Loucy (cell line): ENCODE measurements at regions not wholly inside any gene's neighbourhood (a gene's known extent, or its start where the extent isn't known, plus 50 kb on each side); places are given as distances from the start of the nearest gene placed in this dataset.

Experiments used
- H2AFZ ChIP-seq: fragments of 200-600 bp; sonication (generic); 2 replicates; pipeline ENCODE4 v1.6.0; 2016; ENCODE audit warnings: antibody characterized with exemption, mild to moderate bottlenecking, low read length, moderate library complexity
- H3F3A ChIP-seq: fragments of 200-600 bp; 2 replicates; pipeline ENCODE4 v1.6.0; 2016; ENCODE audit warnings: antibody characterized with exemption, low read depth, mild to moderate bottlenecking
- H3K27me3 ChIP-seq: fragments of 200-600 bp; sonication (generic); 2 replicates; pipeline ENCODE4 v1.6.1; 2014; ENCODE audit warnings: low read length, mild to moderate bottlenecking; ENCODE audit not compliant: insufficient read depth, poor library complexity, severe bottlenecking
- H3K36me3 ChIP-seq: fragments of 200-600 bp; sonication (generic); 2 replicates; pipeline ENCODE4 v1.6.1; 2016; ENCODE audit warnings: low read length; ENCODE audit not compliant: insufficient read depth
- H3K4me1 ChIP-seq: fragments of 200-600 bp; sonication (generic); 2 replicates; pipeline ENCODE4 v1.5.1; 2014; ENCODE audit warnings: low read length, mild to moderate bottlenecking; ENCODE audit not compliant: insufficient read depth, poor library complexity, severe bottlenecking
- H3K4me2 ChIP-seq: fragments of 200-600 bp; sonication (generic); 2 replicates; pipeline ENCODE4 v1.6.0; 2014; ENCODE audit warnings: antibody characterized with exemption, low read length, low read depth, mild to moderate bottlenecking; ENCODE audit not compliant: poor library complexity, severe bottlenecking
- H3K4me3 ChIP-seq: fragments of 200-600 bp; sonication (generic); 2 replicates; pipeline ENCODE4 v1.5.1; 2014; ENCODE audit warnings: low read length, mild to moderate bottlenecking, mixed read lengths; ENCODE audit not compliant: poor library complexity, severe bottlenecking
- H3K79me2 ChIP-seq: fragments of 200-600 bp; sonication (generic); 2 replicates; pipeline ENCODE4 v1.6.1; 2014; ENCODE audit warnings: low read length; ENCODE audit not compliant: insufficient read depth
- H3K9ac ChIP-seq: fragments of 200-600 bp; sonication (generic); 2 replicates; pipeline ENCODE4 v1.6.0; 2014; ENCODE audit warnings: mild to moderate bottlenecking, low read depth, low read length, moderate library complexity; ENCODE audit not compliant: poor library complexity, severe bottlenecking
- H3K9me2 ChIP-seq: fragments of 200-600 bp; sonication (generic); replicated peaks from 2 replicates; pipeline ENCODE4 v1.6.1; 2016; ENCODE audit warnings: low read depth, low read length, mixed read lengths
- H3K9me3 ChIP-seq: fragments of 200-600 bp; sonication (generic); 2 replicates; pipeline ENCODE4 v1.6.1; 2014; ENCODE audit warnings: mild to moderate bottlenecking, antibody characterized with exemption, low read length, low read depth; ENCODE audit not compliant: insufficient read depth
- H4K20me1 ChIP-seq: fragments of 200-600 bp; sonication (generic); 2 replicates; pipeline ENCODE4 v1.6.0; 2014; ENCODE audit warnings: antibody characterized with exemption, low read length, mild to moderate bottlenecking; ENCODE audit not compliant: insufficient read depth, poor library complexity, severe bottlenecking
- CTCF ChIP-seq: fragments of 200-600 bp; sonication (generic); conservative IDR thresholded peaks from 2 replicates; pipeline ENCODE4 v1.5.1; 2014; ENCODE audit warnings: mild to moderate bottlenecking, antibody characterized with exemption, low read length
- EZH2phosphoT487 ChIP-seq: fragments of 200-600 bp; IDR thresholded peaks from 2 replicates; pipeline ENCODE4 v1.6.1; 2018; ENCODE audit warnings: antibody characterized with exemption, mild to moderate bottlenecking, moderate library complexity, borderline replicate concordance

- no peaks in the 10 kb centered on the region for H3K4me1 ChIP-seq
- no peaks in the 10 kb centered on the region; the same call in 1 of the 2 replicates for H3K9me3 ChIP-seq
- H3F3A ChIP-seq: no peaks in the 10 kb centered on the region
- no peaks in the 10 kb centered on the region for H3K79me2 ChIP-seq
- no peak overlapping the region for H3K4me2 ChIP-seq
- H3K27me3 ChIP-seq: no peaks in the 10 kb centered on the region
- TF ChIP-seq CTCF (no peak), EZH2phosphoT487 (no peak)
- H3K4me3 ChIP-seq: no peak overlapping the region
- no peak overlapping the region for H3K9ac ChIP-seq
- H3K9me2 ChIP-seq: no peaks in the 10 kb centered on the region
- no peak overlapping the region for H2AFZ ChIP-seq
- H3K36me3 ChIP-seq: no peaks in the 10 kb centered on the region
- H4K20me1 ChIP-seq: no peaks in the 10 kb centered on the region
Observed at GRCh38 chr1:5576011-5576672, 416.1 kb downstream of the NPHP4 start.

- Histone ChIP-seq H3K79me2 (no peaks in the 10 kb centered on the region), H3F3A (no peaks in the 10 kb centered on the region), H3K27me3 (no peaks in the 10 kb centered on the region), H2AFZ (no peak overlapping the region), H4K20me1 (no peaks in the 10 kb centered on the region), H3K9me2 (no peaks in the 10 kb centered on the region), H3K9me3 (no peaks in the 10 kb centered on the region; the same call in 1 of the 2 replicates), H3K4me1 (no peaks in the 10 kb centered on the region), H3K36me3 (no peaks in the 10 kb centered on the region), H3K4me3 (no peak overlapping the region), H3K4me2 (no peak overlapping the region), H3K9ac (no peak overlapping the region)
- TF ChIP-seq CTCF (no peak), EZH2phosphoT487 (no peak)
Observed at GRCh38 chr1:5575396-5575940, 416.8 kb downstream of the NPHP4 start.

- TF ChIP-seq EZH2phosphoT487 (no peak), CTCF (no peak)
- H3K4me2 ChIP-seq: no peak overlapping the region
- H3K4me3 ChIP-seq: no peak overlapping the region
- H4K20me1 ChIP-seq: no peaks in the 10 kb centered on the region
- no peak overlapping the region for H2AFZ ChIP-seq
- H3K27me3 ChIP-seq: no peaks in the 10 kb centered on the region
- H3K4me1 ChIP-seq: no peaks in the 10 kb centered on the region
- peaks cover 3% of the 10 kb centered on the region; the same call in 1 of the 2 replicates for H3K9me3 ChIP-seq
- no peak overlapping the region for H3K9ac ChIP-seq
- no peaks in the 10 kb centered on the region for H3K79me2 ChIP-seq
- no peaks in the 10 kb centered on the region for H3F3A ChIP-seq
- no peaks in the 10 kb centered on the region for H3K9me2 ChIP-seq
- no peaks in the 10 kb centered on the region for H3K36me3 ChIP-seq
Observed at GRCh38 chr1:5574641-5575040, 417.6 kb downstream of the NPHP4 start.
